Nephron progenitor cell (in vitro differentiated cells): ENCODE measurements at regions not wholly inside any gene's neighbourhood (a gene's known extent, or its start where the extent isn't known, plus 50 kb on each side); places are given as distances from the start of the nearest gene placed in this dataset.

ENCODE experiments used
- DNase-seq: peaks from one replicate; pipeline ENCODE4 v3.0.0; 2021
- H3K27ac Mint-ChIP-seq: 2 replicates; pipeline ENCODE4 v1.8.0; 2021; ENCODE audit warnings: mild to moderate bottlenecking, moderate library complexity, mixed read lengths
- H3K27me3 Mint-ChIP-seq: 2 replicates; pipeline ENCODE4 v1.8.0; 2021; ENCODE audit warnings: mild to moderate bottlenecking, low read depth, mixed read lengths; ENCODE audit not compliant: poor library complexity
- H3K36me3 Mint-ChIP-seq: 2 replicates; pipeline ENCODE4 v1.8.0; 2021; ENCODE audit warnings: low read depth, mixed read lengths
- H3K4me1 Mint-ChIP-seq: 2 replicates; pipeline ENCODE4 v1.8.0; 2021; ENCODE audit warnings: mixed read lengths
- H3K4me3 Mint-ChIP-seq: 2 replicates; pipeline ENCODE4 v1.8.0; 2021; ENCODE audit warnings: mild to moderate bottlenecking, moderate library complexity, mixed read lengths
- H3K9me3 Mint-ChIP-seq: 2 replicates; pipeline ENCODE4 v1.8.0; 2021; ENCODE audit warnings: mild to moderate bottlenecking, moderate library complexity, mixed read lengths
- TF ChIP-seq, protein P1 (sequence below): fragments of 200-600 bp; sonication (generic); IDR thresholded peaks from 2 replicates; pipeline ENCODE4 v1.5.0; 2021; ENCODE audit warnings: antibody characterized with exemption

DNA sequence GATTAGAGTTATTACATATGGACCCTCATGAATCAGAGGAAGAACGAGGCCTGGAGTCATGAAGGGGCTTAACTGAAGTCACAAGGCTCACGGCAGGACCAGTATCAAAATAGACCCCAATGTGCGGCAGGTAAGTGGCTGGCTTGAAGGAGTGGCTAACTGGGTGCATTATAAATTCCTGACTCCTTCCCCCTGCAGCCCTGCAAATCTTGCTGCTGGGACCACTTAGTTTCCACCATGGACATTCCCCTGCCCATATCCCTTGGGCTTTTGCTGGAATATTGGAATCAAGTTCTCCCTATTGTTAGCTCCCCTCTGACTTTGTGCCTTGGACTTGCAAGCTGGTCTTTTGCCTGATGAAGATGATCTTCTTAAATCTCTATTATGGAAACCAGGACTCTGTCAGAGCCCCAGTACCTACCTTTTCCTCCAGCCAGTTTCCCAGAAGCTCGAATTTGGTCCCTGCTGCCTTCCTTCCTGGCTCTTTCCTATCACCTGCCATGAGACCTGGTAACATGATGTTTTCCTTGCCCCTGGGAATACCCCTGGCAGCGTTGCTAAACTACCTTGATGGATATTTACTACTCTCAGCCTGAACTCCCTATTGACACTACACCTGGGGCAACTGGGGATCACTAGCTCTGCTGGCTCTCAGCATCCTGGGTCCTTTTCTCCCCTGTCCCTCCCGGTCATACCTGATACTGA, 156.0 kb upstream of the JUN start:
- Mint-ChIP-seq H3K27ac (no peak overlapping the region), H3K36me3 (no peaks in the 10 kb centered on the region), H3K4me3 (no peak overlapping the region), H3K4me1 (no peaks in the 10 kb centered on the region), H3K27me3 (peaks cover 13% of the 10 kb centered on the region), H3K9me3 (no peaks in the 10 kb centered on the region)
- TF ChIP-seq, protein P1, sequence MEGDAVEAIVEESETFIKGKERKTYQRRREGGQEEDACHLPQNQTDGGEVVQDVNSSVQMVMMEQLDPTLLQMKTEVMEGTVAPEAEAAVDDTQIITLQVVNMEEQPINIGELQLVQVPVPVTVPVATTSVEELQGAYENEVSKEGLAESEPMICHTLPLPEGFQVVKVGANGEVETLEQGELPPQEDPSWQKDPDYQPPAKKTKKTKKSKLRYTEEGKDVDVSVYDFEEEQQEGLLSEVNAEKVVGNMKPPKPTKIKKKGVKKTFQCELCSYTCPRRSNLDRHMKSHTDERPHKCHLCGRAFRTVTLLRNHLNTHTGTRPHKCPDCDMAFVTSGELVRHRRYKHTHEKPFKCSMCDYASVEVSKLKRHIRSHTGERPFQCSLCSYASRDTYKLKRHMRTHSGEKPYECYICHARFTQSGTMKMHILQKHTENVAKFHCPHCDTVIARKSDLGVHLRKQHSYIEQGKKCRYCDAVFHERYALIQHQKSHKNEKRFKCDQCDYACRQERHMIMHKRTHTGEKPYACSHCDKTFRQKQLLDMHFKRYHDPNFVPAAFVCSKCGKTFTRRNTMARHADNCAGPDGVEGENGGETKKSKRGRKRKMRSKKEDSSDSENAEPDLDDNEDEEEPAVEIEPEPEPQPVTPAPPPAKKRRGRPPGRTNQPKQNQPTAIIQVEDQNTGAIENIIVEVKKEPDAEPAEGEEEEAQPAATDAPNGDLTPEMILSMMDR, result no peak
- DNase-seq, result no peak

DNA sequence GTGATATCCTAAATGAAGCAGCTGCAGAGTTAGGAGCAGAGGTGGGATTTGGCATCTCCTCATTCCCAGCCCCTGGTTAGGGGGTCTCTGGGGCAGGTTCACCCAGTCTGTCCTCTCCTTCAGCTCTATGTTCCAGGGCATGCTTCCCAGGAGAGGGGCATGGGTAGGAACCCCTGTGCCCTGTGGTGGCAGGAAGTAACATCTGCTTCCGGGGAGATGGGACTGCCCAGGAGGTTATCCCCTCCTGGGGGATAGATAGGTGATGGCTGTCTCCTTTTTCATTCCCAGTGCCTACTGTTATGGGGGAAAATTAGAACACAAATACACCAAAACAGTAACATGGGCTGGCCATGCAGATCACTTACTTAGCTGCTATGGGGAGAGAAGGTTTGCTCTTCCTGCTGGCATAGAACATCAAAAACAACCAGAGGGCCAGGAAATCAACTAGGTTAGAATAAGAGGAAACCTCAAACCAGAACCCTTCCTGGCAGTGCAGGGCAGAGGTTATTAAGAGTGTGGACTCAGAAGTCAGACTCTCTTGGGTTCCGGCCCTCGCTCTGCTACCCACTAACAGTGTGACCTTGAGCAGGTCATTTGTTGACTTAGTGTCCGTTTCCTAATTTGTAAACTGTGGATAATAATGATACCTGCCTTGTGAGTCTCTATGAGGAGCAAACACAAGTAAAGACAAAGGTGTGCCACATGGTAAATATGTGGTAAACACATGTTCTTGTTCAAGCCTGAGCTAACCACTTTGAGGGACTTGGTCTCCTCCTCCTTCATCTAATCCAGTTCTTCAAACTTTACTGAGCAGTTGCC, 157.8 kb upstream of the JUN start:
- H3K36me3 Mint-ChIP-seq, result no peaks in the 10 kb centered on the region
- no peak for DNase-seq
- H3K27ac Mint-ChIP-seq, result no peak overlapping the region
- H3K27me3 Mint-ChIP-seq, result peaks cover 12% of the 10 kb centered on the region
- peaks cover 4% of the 10 kb centered on the region for H3K9me3 Mint-ChIP-seq
- TF ChIP-seq, protein P1, result no peak
- no peaks in the 10 kb centered on the region for H3K4me1 Mint-ChIP-seq
- no peak overlapping the region for H3K4me3 Mint-ChIP-seq

DNA sequence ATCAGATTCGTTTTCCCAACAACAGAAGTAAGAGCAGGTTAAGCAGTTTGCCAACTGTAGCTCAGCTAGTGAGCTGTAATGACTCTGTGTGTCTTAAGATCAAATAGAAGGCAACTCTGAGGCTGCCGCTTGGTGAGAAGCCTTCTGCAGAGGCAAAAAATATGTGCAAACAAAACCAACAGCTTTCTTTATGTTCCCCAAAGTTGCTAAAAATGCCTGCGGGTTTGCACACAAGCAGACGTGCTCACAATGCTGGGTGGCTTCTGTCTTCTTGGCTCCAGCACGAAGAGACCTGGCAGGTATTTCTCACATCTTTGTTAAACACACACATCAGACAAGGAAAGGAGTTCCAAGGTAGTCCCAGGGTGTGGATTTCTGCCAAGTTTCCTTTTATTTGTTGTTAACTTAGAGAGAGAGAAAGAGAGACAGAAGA, 158.9 kb upstream of the JUN start:
- no peaks in the 10 kb centered on the region for H3K4me1 Mint-ChIP-seq
- no peak overlapping the region for H3K4me3 Mint-ChIP-seq
- peaks cover 15% of the 10 kb centered on the region for H3K9me3 Mint-ChIP-seq
- TF ChIP-seq, protein P1, result no peak
- H3K36me3 Mint-ChIP-seq, result no peaks in the 10 kb centered on the region
- H3K27ac Mint-ChIP-seq, result no peak overlapping the region
- peaks cover 9% of the 10 kb centered on the region for H3K27me3 Mint-ChIP-seq
- DNase-seq, result no peak

DNA sequence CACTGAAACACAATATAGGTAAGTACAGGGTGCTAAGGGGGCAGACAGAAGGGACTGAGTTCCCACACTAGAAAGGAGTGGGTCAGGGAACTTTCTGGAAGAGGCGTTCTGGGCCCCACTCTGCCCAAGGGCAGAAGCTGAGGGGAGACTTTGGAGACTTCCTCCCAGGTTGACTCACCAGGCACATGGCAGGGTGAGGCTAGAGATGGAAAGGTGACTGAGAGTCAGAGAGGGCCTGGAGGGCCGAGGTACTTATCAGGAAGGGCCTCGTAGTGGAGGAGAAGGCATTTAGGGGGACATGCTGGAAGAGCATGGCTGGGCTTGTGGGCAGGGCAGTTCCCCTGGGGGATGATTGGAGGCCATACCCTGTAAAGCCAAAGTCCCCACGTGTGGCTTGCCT, 159.9 kb upstream of the JUN start:
- no peaks in the 10 kb centered on the region for H3K36me3 Mint-ChIP-seq
- H3K27ac Mint-ChIP-seq, result peak overlapping the region; percentile 29
- TF ChIP-seq, protein P1, result no peak
- H3K4me3 Mint-ChIP-seq, result no peak overlapping the region
- H3K9me3 Mint-ChIP-seq, result peaks cover 15% of the 10 kb centered on the region
- peaks cover 9% of the 10 kb centered on the region for H3K27me3 Mint-ChIP-seq
- H3K4me1 Mint-ChIP-seq, result peaks cover 8% of the 10 kb centered on the region
- no peak for DNase-seq

DNA sequence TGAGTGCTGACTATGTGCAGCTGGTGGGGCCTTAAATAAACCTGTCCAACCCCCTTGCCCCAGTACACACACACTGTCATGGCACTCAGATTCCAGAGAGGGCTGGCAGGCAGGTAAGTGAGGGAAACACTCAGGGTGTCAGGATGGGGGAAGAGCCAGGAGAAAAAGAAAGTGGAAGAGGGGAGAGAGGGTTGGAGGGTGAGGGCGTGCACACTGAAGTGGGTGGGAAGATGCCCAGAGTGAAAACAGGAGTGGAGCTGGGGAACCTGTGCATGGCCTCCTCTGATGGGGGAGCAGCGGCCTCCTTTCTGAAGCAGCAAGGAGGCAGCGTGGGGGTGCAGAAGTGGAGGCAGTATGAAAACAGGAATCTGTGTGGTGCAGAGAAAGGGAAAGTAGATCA, 160.6 kb upstream of the JUN start:
- H3K9me3 Mint-ChIP-seq, result peaks cover 15% of the 10 kb centered on the region
- no peak overlapping the region for H3K27ac Mint-ChIP-seq
- no peak for DNase-seq
- no peaks in the 10 kb centered on the region for H3K36me3 Mint-ChIP-seq
- H3K4me3 Mint-ChIP-seq, result no peak overlapping the region
- peaks cover 14% of the 10 kb centered on the region for H3K4me1 Mint-ChIP-seq
- TF ChIP-seq, protein P1, result no peak
- H3K27me3 Mint-ChIP-seq, result peaks cover 9% of the 10 kb centered on the region
